ENCODE measurements at regions not wholly inside any gene's neighbourhood (a gene's known extent, or its start where the extent isn't known, plus 50 kb on each side); places are given as distances from the start of the nearest gene placed in this dataset.

DNA sequence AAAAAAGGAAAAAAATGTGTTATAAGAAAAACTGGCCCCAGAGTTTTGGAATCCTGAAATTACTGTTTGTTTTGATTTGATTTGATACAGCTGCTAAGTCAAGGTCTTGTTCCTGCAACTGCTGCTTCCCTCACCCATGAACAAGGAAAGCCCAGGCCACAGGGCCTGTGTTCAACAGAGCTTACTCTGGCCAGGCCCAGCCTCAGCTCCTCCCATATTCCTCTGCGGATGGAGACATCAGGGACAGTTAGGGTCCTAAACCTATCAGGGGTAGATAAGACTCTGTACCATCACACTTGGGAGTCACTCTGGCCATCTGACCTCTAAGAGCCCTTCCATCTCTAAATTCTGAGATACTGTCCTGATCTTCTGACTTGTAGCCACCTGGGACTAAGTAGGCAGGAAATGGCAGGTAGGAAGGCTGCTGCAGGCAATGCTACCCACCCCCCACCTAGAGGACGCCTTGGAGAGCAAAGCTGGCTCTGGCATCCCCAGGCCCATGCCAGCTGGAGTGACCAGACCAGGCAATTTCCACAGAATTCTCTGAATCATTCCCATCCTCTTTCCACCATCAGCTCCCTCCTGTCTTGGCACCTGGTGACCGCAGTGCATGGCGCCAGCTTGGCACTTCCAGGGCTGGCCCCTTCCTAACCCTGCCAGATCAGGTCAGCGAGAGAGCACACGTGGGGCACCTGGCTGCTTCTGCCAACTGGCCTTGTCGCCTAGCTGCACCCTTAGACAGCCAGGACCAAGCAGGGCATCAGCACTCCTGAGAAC is 58.0 kb upstream of the TMEM33 start:
- Mint-ChIP-seq H3K9me3 (no peaks in the 10 kb centered on the region), H3K27ac (no peak overlapping the region), H3K4me1 (peaks cover 14% of the 10 kb centered on the region), H3K36me3 (ENCODE audit: low read depth) (no peaks in the 10 kb centered on the region), H3K4me3 (no peak overlapping the region), H3K27me3 (peaks cover 71% of the 10 kb centered on the region)
- ChIA-PET CTCF (no interaction called here), POLR2A (no interaction called here)
- intact Hi-C loops (cut with micrococcal nuclease) = no loop called here
- no peak for ATAC-seq (ENCODE audit: low read depth)
- no peak for TF ChIP-seq CTCF (IDR thresholded peaks at IDR 0.05)
- no peak for DNase-seq

GRCh38 chr4:41874873-41875272 is 60.4 kb upstream of the TMEM33 start:
- POLR2A ChIA-PET = no interaction called here
- intact Hi-C loops (cut with micrococcal nuclease) = no loop called here
- Mint-ChIP-seq H3K27me3 (peaks cover 72% of the 10 kb centered on the region), H3K4me1 (no peaks in the 10 kb centered on the region), H3K9me3 (no peaks in the 10 kb centered on the region), H3K27ac (no peak overlapping the region), H3K36me3 (ENCODE audit: low read depth) (no peaks in the 10 kb centered on the region), H3K4me3 (no peak overlapping the region)
- CTCF ChIA-PET = no interaction called here
- DNase-seq (no peak), ATAC-seq (ENCODE audit: low read depth) (no peak)
- no peak for TF ChIP-seq CTCF (IDR thresholded peaks at IDR 0.05)

- Mint-ChIP-seq H3K4me3 (no peak overlapping the region), H3K36me3 (ENCODE audit: low read depth) (no peaks in the 10 kb centered on the region), H3K9me3 (no peaks in the 10 kb centered on the region), H3K4me1 (no peaks in the 10 kb centered on the region), H3K27me3 (peaks cover 67% of the 10 kb centered on the region), H3K27ac (no peak overlapping the region)
- ChIA-PET CTCF (no interaction called here), POLR2A (no interaction called here)
- no peak for ATAC-seq (ENCODE audit: low read depth)
- no peak for TF ChIP-seq CTCF (IDR thresholded peaks at IDR 0.05)
- intact Hi-C loops (cut with micrococcal nuclease) = no loop called here
- DNase-seq = no peak
Measured at GRCh38 chr4:41874398-41874797, 60.8 kb upstream of the TMEM33 start.

DNA sequence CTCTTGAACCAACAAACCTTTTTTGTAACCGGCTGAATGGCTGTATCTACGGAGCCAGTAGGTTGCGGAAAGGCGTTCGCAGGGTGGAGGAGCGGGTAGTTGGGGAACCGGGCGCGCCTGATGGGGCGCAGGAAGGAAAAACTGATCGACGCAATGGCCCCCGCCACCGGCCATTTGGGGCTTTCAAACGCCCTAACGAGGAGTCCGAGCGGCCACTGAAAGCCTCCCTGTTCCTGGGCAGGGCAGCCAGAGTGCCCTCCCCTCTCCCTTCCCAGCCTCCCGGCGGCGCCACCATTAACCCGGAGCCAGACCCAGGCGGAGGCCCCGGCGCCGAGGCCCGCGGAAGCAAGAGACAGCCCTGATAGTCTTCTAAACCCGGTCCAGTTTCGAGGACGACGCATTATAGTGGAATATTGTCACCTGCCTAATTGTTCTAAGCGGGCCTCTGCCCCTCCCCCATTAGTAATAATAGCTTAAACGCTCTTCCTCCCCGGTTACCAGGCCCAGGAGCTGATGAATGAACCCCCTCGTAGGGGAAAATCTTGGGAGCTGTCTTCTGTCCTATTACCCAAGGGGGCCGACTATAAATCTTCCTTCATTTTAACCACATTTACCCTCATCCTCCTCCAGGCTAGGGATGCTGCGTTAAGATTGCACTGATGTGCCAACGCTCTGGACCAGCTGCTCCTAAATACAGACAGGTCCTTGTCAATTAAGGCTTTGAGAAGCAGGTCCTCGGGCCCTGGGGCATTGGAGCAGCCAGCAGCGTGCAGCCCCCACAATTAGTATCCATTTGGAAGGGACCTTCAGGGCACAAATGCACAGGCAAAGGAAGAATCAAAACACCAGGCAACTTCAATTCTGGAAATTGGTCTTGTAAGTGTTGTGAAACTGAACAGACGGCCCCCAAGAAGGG is 61.6 kb upstream of the TMEM33 start:
- Mint-ChIP-seq H3K27me3 (peaks cover 69% of the 10 kb centered on the region), H3K4me1 (no peaks in the 10 kb centered on the region), H3K27ac (no peak overlapping the region), H3K36me3 (ENCODE audit: low read depth) (no peaks in the 10 kb centered on the region), H3K9me3 (no peaks in the 10 kb centered on the region), H3K4me3 (no peak overlapping the region)
- CTCF ChIA-PET = no interaction called here
- POLR2A ChIA-PET = no interaction called here
- no peak for TF ChIP-seq CTCF (IDR thresholded peaks at IDR 0.05)
- ATAC-seq (ENCODE audit: low read depth) (no peak), DNase-seq (no peak)
- intact Hi-C loops (cut with micrococcal nuclease) = no loop called here

DNA sequence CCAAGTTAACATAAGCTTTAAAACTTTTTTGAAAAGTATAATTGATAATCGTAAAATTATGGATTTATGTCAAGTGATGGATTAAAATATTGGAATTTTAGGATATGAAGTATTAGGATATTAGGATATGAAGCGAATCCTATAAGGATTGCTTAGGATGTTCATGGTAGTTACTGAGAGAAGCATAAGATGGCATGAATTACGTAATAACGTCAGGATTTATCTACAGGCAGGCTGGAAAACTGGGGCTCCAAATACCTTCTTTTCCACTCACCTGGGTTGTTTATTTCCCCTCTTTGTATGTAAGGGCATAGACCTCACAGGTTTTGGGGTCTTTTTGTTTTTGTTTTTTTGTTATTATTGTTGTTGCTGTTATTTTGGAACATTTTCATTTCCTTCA is 65.2 kb upstream of the TMEM33 start:
- Mint-ChIP-seq H3K27me3 (peaks cover 65% of the 10 kb centered on the region), H3K4me1 (peaks cover 11% of the 10 kb centered on the region), H3K4me3 (no peak overlapping the region), H3K9me3 (no peaks in the 10 kb centered on the region), H3K36me3 (ENCODE audit: low read depth) (no peaks in the 10 kb centered on the region), H3K27ac (no peak overlapping the region)
- DNase-seq (no peak), ATAC-seq (ENCODE audit: low read depth) (no peak)
- intact Hi-C loops (cut with micrococcal nuclease) = no loop called here
- TF ChIP-seq CTCF (IDR thresholded peaks at IDR 0.05) = no peak
- POLR2A ChIA-PET = no interaction called here
- CTCF ChIA-PET = interaction anchor here (0.7 kb wide), 1 partner anchor 14 kb away, joined by 3 read pairs; no protein-coding TSS in a partner anchor
